GM19238 (cell line): ENCODE measurements at regions not wholly inside any gene's neighbourhood (a gene's known extent, or its start where the extent isn't known, plus 50 kb on each side); places are given as distances from the start of the nearest gene placed in this dataset.

ENCODE experiments used
- DNase-seq: peaks from one replicate; pipeline ENCODE4 v3.0.0; 2011; ENCODE audit warnings: low spot score; ENCODE audit not compliant: insufficient read length

- DNase-seq = no peak
Measured at GRCh38 chr7:21086688-21087087, 300.0 kb upstream of the SP8 start.

- DNase-seq = no peak
Measured at GRCh38 chr7:21089653-21090052, 303.0 kb upstream of the SP8 start.

GRCh38 chr7:21092766-21093702 lies 306.3 kb upstream of the SP8 start:
- DNase-seq = no peak

GRCh38 chr7:21094589-21094988 lies 307.9 kb upstream of the SP8 start:
- DNase-seq = no peak

GRCh38 chr7:21099432-21099831 lies 312.7 kb upstream of the SP8 start:
- DNase-seq = no peak

GRCh38 chr7:21099955-21100354 lies 313.3 kb upstream of the SP8 start:
- DNase-seq = no peak

- DNase-seq = no peak
Measured at GRCh38 chr7:21101541-21101940, 314.9 kb upstream of the SP8 start.

- DNase-seq = no peak
Measured at GRCh38 chr7:21103426-21104123, 316.9 kb upstream of the SP8 start.

GRCh38 chr7:21104124-21104500 lies 317.4 kb upstream of the SP8 start:
- no peak for DNase-seq

GRCh38 chr7:21106296-21106732 lies 319.6 kb upstream of the SP8 start:
- no peak for DNase-seq

- DNase-seq = no peak
Measured at GRCh38 chr7:21107101-21107500, 320.4 kb upstream of the SP8 start.

GRCh38 chr7:21108182-21108581 lies 319.7 kb upstream of the SP4 start:
- DNase-seq = no peak

GRCh38 chr7:21113609-21114415 lies 314.1 kb upstream of the SP4 start:
- DNase-seq = no peak

GRCh38 chr7:21123586-21123985 lies 304.3 kb upstream of the SP4 start:
- no peak for DNase-seq

GRCh38 chr7:21125297-21125696 lies 302.6 kb upstream of the SP4 start:
- no peak for DNase-seq

GRCh38 chr7:21128062-21128817 lies 299.6 kb upstream of the SP4 start:
- no peak for DNase-seq

GRCh38 chr7:21131897-21132296 lies 296.0 kb upstream of the SP4 start:
- no peak for DNase-seq

- no peak for DNase-seq
Measured at GRCh38 chr7:21134631-21135030, 293.3 kb upstream of the SP4 start.

- no peak for DNase-seq
Measured at GRCh38 chr7:21135437-21135836, 292.4 kb upstream of the SP4 start.

- no peak for DNase-seq
Measured at GRCh38 chr7:21137640-21138039, 290.2 kb upstream of the SP4 start.

GRCh38 chr7:21140622-21141021 lies 287.3 kb upstream of the SP4 start:
- no peak for DNase-seq
